Activated naive CD4-positive, alpha-beta T cell treated with anti-CD3 and anti-CD28 coated beads, Interleukin-2, amount 10 ng/mL, durations not matched to agents 7 days and 5 days (primary cell): ENCODE measurements at regions not wholly inside any gene's neighbourhood (a gene's known extent, or its start where the extent isn't known, plus 50 kb on each side); places are given as distances from the start of the nearest gene placed in this dataset.

Experiments
- CTCF ChIA-PET: fragments of 350-600 bp; sonication (Branson Sonifier 250); formaldehyde crosslinking; loops from one replicate; lab custom pipeline; 2021; ENCODE audit warnings: antibody characterized with exemption; lab: Charles Lee
- DNase-seq: peaks from one replicate; pipeline ENCODE4 v3.0.0-alpha.2; 2020
- H3K27ac Mint-ChIP-seq: one replicate; pipeline ENCODE4 v1.8.0; 2021; ENCODE audit warnings: mild to moderate bottlenecking, moderate library complexity, mixed read lengths
- H3K27me3 Mint-ChIP-seq: one replicate; pipeline ENCODE4 v1.8.0; 2021; ENCODE audit warnings: mild to moderate bottlenecking, mixed read lengths
- H3K36me3 Mint-ChIP-seq: one replicate; pipeline ENCODE4 v1.8.0; 2021; ENCODE audit warnings: mixed read lengths
- H3K4me1 Mint-ChIP-seq: one replicate; pipeline ENCODE4 v1.8.0; 2021; ENCODE audit warnings: mixed read lengths
- H3K4me3 Mint-ChIP-seq: one replicate; pipeline ENCODE4 v1.8.0; 2021; ENCODE audit warnings: mild to moderate bottlenecking, moderate library complexity, mixed read lengths
- H3K9me3 Mint-ChIP-seq: one replicate; pipeline ENCODE4 v1.8.0; 2021; ENCODE audit warnings: mixed read lengths

DNA sequence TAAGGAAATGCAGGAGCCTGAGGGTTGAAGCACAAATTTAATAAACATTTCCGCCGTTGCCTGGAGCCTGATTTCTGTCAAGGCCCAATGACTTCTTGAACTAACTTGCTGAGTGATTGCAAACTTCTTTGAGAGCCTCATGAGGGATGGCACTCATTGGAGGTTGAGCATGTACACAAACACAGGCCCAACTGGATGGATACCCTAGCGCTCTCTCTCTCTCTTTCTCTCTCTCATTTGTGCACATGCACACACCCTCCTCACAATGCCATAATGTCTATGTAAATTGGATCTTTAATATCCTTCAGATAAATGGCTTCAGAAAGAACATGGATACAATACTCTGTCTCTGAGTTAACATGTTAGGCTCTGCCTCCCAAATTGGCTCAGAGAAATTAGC lies 597.7 kb upstream of the CADM1 start:
- H3K27me3 Mint-ChIP-seq: no peaks in the 10 kb centered on the region
- no peaks in the 10 kb centered on the region for H3K9me3 Mint-ChIP-seq
- no peak for DNase-seq
- H3K4me3 Mint-ChIP-seq: no peak overlapping the region
- H3K36me3 Mint-ChIP-seq: no peaks in the 10 kb centered on the region
- H3K27ac Mint-ChIP-seq: no peak overlapping the region
- H3K4me1 Mint-ChIP-seq: no peaks in the 10 kb centered on the region
- CTCF ChIA-PET: no interaction called here

DNA sequence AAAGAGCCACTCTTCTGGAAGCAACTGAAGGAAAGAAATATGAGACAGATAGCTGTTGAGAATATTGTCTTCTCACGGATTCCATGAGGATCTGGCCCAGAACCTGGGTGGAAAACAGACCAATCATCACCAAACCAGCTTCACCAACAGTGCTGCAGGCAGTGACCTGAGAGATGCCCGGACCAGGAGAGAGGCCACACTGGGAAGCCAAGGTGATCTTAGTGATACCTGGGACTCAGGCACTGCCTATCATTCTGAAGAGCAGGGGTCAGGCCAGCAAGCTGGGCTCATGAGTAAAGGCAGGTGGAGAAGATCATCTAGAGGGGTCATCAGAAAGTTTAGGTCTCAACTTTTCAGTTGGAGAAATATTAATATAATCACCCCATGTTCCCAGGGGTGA lies 595.8 kb upstream of the CADM1 start:
- Mint-ChIP-seq H3K4me1 (no peaks in the 10 kb centered on the region), H3K9me3 (no peaks in the 10 kb centered on the region), H3K4me3 (no peak overlapping the region), H3K27ac (no peak overlapping the region), H3K27me3 (no peaks in the 10 kb centered on the region), H3K36me3 (no peaks in the 10 kb centered on the region)
- CTCF ChIA-PET: no interaction called here
- no peak for DNase-seq

DNA sequence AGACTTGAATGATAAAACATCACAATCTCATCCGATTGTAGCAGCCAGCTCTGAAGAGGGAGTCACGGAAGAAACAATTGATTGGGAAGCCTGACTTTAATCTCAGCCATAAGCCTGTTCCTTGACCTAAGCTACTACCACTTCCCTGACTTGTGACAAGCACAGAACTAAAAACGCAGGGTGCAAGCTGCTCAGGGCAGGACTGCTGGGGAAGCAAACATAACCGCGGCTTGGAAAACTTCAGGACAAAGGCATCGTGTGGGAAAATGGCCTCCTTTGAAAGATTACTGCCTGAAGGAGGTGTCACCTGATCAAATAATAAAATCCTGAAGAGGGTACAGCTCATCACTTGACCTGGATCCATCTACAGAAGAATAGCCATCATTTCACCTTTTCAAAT lies 595.3 kb upstream of the CADM1 start:
- Mint-ChIP-seq H3K36me3 (no peaks in the 10 kb centered on the region), H3K9me3 (no peaks in the 10 kb centered on the region), H3K27ac (no peak overlapping the region), H3K4me3 (no peak overlapping the region), H3K27me3 (no peaks in the 10 kb centered on the region), H3K4me1 (no peaks in the 10 kb centered on the region)
- CTCF ChIA-PET: no interaction called here
- DNase-seq: no peak

DNA sequence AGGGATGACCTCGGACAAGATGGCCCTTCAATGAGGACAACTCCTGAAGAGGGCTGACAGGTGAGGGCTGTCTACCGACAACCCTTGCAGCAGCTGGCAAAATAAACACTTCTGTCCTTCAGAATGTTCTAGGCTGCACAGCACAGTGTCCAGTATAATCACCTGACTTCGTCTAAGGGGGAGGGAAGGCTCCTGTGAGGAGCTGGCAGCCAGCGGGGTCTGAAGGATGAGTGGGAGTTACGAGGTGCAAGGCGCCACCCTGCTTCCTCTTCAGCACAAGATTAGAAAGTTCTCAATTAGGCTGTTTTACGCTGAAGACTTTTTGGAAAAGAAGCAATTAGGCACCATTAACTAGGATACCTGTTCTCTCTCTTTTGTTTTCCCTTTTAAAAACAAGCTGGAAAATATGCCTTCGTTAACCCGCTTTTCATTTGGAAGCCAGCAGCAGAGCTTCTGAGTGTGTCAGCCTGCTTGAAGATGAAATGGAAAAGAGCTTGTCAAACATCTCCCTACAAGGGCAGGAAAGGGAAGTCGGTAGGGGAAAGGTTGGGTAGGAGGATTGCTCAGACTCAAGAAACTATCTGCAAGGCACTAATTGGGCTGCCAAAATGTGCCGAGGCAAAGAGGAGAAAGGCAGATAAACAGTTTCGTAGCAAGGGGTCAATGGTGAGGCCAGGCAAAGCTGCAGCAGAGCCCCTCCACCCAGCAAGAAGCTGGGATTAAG lies 592.2 kb upstream of the CADM1 start:
- Mint-ChIP-seq H3K27me3 (no peaks in the 10 kb centered on the region), H3K4me3 (no peak overlapping the region), H3K9me3 (no peaks in the 10 kb centered on the region), H3K27ac (no peak overlapping the region), H3K36me3 (no peaks in the 10 kb centered on the region), H3K4me1 (no peaks in the 10 kb centered on the region)
- CTCF ChIA-PET: no interaction called here
- no peak for DNase-seq

DNA sequence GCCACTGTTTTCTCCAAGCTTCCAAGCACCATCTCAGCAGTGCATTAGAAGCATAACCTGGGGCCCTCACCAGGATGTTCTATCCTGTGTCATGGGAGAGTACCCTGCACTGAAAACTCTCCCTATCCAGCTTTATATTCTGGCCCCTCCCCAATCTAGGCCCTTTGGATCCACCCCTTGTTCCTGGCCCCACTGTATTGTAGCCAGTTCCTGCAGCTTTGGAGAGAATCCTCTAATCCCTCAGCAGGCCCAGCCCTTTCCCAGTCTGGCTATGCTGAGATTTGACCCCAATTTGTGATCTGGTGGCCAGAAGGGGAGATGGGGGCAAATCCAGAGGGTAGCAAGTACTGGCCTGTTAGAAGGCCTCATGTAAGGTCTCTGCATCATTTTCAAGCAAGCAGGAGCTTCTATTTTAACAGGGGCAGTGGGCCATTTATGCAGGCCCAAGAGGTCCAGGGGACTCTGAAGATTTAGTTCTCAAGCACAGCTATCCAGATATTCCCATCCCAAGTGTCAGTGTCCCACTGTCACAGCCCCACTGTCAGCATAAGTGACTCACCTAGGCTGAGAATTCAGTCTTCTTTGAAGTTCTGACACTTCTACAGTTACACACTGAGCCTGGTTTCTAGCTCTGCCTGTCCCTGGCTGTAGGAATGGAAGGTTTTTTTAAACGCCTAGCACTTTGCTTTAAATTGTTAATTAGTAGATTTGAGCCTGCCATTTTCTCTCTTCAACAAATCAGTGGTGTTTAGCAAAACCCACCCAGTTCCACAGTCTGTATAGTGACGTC lies 589.5 kb upstream of the CADM1 start:
- Mint-ChIP-seq H3K27ac (no peak overlapping the region), H3K4me3 (no peak overlapping the region)

DNA sequence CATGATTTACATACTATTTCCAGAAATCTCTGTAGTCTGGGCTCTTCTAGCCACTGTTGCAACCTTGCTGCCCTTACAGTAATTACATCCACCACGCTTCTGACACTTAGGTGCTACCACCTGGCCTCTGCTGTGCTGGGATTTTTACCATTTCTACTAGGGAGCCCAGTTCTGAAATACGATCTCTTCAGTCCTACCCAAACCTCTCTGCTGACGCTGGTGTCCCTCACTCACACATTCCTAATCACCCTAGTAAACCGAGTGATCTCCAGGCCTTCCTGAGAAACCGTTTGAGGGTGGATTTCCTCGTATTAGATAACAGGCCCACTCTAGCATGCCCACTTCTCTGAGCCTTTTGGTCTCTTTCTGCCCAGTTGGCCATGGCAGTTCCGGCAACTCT lies 588.9 kb upstream of the CADM1 start:
- Mint-ChIP-seq H3K36me3 (no peaks in the 10 kb centered on the region), H3K27me3 (no peaks in the 10 kb centered on the region), H3K27ac (no peak overlapping the region), H3K9me3 (no peaks in the 10 kb centered on the region), H3K4me3 (no peak overlapping the region), H3K4me1 (no peaks in the 10 kb centered on the region)
- CTCF ChIA-PET: no interaction called here
- DNase-seq: no peak

More for the DNA sequence above, 589.5 kb upstream of the CADM1 start:
- no peaks in the 10 kb centered on the region for H3K36me3 Mint-ChIP-seq
- DNase-seq: no peak
- CTCF ChIA-PET: no interaction called here
- no peaks in the 10 kb centered on the region for H3K27me3 Mint-ChIP-seq
- no peaks in the 10 kb centered on the region for H3K9me3 Mint-ChIP-seq
- no peaks in the 10 kb centered on the region for H3K4me1 Mint-ChIP-seq

DNA sequence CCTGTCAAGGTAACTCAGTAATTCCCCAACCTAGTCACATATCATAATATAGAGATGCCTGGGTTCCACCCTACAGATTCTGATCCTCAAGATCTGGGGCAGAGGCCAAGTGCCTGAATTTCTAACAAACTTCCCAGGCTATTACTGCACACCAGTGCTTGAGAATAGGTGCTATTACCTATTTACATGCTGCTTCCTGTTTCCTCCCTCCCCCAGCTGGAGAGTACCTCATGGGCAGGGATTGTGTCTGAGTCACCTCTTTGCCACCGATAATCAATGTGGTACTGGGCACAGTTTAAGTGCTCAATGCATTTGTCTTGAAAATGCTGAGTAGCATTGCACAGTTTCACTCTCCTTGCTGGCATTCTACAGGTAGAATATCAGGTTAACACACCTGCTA lies 582.2 kb upstream of the CADM1 start:
- H3K4me3 Mint-ChIP-seq: no peak overlapping the region
- CTCF ChIA-PET: no interaction called here
- no peak overlapping the region for H3K27ac Mint-ChIP-seq
- no peaks in the 10 kb centered on the region for H3K36me3 Mint-ChIP-seq
- H3K27me3 Mint-ChIP-seq: no peaks in the 10 kb centered on the region
- H3K9me3 Mint-ChIP-seq: no peaks in the 10 kb centered on the region
- no peak for DNase-seq
- H3K4me1 Mint-ChIP-seq: no peaks in the 10 kb centered on the region

DNA sequence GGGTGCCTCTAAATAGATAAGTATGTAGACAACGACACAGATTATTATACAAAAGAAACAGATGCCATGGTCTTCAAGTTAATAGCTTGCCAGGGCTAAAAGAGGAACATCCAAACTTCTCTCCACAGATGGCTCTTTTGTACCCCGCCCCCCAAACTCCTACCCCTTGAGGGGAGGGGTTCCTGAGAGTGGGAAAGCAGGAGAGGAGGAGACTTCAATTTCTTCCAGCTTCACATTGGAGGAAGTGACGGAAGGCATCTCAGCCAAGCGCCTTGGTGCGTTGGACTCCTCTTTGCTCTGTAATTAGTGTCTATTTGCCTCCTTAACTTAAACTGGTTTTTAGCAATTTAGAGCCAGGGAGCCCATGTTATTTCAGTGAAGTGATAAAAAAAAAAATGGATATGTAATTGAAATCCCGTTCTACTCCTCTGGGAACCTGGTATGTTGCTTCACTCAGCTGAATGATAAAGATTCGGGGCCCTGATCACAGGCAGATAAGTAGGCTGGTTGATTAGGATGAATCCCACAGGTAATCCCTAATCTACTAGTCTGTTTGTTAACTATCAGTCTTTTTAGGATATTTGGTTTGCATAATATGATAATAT lies 580.9 kb upstream of the CADM1 start:
- Mint-ChIP-seq H3K27me3 (no peaks in the 10 kb centered on the region), H3K4me3 (no peak overlapping the region), H3K9me3 (no peaks in the 10 kb centered on the region), H3K4me1 (no peaks in the 10 kb centered on the region), H3K27ac (no peak overlapping the region), H3K36me3 (no peaks in the 10 kb centered on the region)
- CTCF ChIA-PET: no interaction called here
- no peak for DNase-seq

DNA sequence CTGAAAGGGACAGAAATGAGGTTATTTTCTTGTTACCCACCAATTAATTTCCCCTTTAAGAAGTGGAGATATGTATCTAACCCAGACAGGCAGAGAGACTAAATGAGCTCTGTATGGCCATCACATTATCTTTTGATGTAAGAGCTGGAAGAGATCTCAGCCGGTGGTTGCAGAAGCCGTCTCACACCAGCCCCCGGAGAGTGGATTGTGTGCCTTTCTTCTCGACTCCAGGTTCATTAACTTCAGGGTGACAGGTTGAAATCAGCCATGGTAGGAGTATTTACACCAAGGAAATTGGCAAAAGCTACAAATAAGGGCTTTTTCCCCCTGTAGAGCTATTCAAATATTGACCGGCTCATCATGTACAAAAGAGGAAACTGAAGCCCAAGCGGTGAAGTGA lies 580.3 kb upstream of the CADM1 start:
- DNase-seq: no peak
- H3K27me3 Mint-ChIP-seq: no peaks in the 10 kb centered on the region
- no peak overlapping the region for H3K4me3 Mint-ChIP-seq
- no peaks in the 10 kb centered on the region for H3K36me3 Mint-ChIP-seq
- H3K9me3 Mint-ChIP-seq: no peaks in the 10 kb centered on the region
- CTCF ChIA-PET: no interaction called here
- H3K4me1 Mint-ChIP-seq: no peaks in the 10 kb centered on the region
- no peak overlapping the region for H3K27ac Mint-ChIP-seq

DNA sequence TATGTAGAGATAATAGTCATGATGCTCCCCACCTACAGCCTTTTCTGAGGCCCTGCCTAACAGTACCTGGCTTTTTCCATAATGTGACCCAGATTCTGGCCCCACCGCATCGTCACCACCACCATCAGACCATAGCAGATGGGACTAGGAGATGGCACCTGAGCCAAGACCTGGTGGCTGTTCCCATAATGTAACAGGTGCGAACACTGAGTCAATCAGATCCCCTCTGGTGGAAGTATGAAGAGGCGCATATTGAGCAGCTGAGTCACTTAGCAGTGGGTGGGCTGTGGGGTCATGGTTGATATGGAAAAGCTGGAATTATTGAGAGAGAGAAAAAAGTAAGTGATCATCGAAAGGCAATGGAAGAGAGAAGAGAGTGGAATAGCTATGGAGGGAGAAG lies 578.0 kb upstream of the CADM1 start:
- CTCF ChIA-PET: no interaction called here
- H3K4me3 Mint-ChIP-seq: no peak overlapping the region
- DNase-seq: no peak
- H3K4me1 Mint-ChIP-seq: no peaks in the 10 kb centered on the region
- H3K9me3 Mint-ChIP-seq: no peaks in the 10 kb centered on the region
- H3K27me3 Mint-ChIP-seq: no peaks in the 10 kb centered on the region
- no peak overlapping the region for H3K27ac Mint-ChIP-seq
- no peaks in the 10 kb centered on the region for H3K36me3 Mint-ChIP-seq

DNA sequence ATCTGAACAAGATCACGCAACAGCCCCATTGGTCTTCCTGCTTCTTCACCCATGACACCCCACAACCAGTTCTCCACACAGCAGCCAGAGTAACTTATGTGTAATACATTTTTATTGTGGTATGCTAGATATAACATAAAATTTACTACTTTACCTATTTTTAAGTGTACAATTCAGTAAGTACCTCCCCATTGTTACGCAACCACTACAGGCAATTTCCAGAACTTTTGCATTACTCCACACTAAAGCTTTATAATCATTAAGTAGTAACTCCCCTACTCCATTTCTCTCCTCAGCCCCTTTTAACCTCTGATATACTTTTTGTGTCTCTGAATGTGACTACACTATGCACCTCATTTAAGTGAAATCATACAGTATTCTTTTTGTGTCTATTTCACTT lies 575.4 kb upstream of the CADM1 start:
- DNase-seq: no peak
- CTCF ChIA-PET: no interaction called here
- Mint-ChIP-seq H3K27me3 (no peaks in the 10 kb centered on the region), H3K4me1 (no peaks in the 10 kb centered on the region), H3K9me3 (no peaks in the 10 kb centered on the region), H3K36me3 (no peaks in the 10 kb centered on the region), H3K4me3 (no peak overlapping the region), H3K27ac (no peak overlapping the region)

DNA sequence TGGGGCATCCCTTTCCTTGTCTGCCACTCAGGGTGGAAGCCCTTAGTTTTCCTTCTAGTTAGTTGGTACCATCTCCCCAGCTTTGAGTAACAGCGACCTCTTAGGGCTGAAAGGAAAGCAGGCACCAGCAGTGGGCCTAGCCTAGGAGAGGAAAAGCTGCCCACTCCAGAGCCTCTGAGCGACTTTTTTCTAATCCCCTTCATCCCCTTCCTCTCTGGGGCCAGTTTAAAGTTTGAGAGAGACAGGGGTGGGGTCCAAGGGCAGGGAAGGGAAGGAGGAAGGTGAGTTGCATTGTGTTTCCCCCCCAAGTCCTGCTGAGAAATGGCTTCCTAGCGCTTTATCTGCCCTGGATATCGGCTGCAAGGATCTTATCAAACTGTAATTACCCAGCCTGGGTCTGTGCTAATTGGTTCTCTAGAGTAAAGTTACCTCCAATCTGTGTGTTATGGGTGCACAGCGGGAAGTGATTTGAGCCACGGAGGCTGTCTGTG lies 573.9 kb upstream of the CADM1 start:
- DNase-seq: no peak
- no peaks in the 10 kb centered on the region for H3K9me3 Mint-ChIP-seq
- no peaks in the 10 kb centered on the region for H3K36me3 Mint-ChIP-seq
- H3K4me1 Mint-ChIP-seq: no peaks in the 10 kb centered on the region
- CTCF ChIA-PET: no interaction called here
- H3K4me3 Mint-ChIP-seq: no peak overlapping the region
- H3K27ac Mint-ChIP-seq: no peak overlapping the region
- no peaks in the 10 kb centered on the region for H3K27me3 Mint-ChIP-seq

DNA sequence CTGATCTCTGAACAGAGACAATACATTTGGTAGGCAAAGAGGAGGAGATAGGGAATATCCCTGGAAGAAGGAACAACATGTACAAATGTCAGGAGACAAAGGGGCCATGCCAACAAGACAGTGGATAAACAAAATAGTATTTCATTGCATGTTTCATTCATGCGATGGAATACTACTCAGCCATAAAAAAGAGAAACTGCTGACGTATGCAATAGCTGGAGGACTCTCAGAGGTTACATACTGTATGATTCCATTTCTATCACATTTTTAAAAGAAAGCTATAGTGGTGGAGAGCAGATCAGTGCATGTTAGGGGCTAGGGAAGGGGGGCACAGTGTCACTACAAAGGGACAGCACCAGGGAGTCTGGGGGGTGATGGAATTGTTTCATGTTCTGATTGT lies 572.9 kb upstream of the CADM1 start:
- H3K27ac Mint-ChIP-seq: no peak overlapping the region
- no peaks in the 10 kb centered on the region for H3K9me3 Mint-ChIP-seq
- CTCF ChIA-PET: no interaction called here
- H3K4me3 Mint-ChIP-seq: no peak overlapping the region
- no peaks in the 10 kb centered on the region for H3K4me1 Mint-ChIP-seq
- no peak for DNase-seq
- no peaks in the 10 kb centered on the region for H3K36me3 Mint-ChIP-seq
- H3K27me3 Mint-ChIP-seq: no peaks in the 10 kb centered on the region

DNA sequence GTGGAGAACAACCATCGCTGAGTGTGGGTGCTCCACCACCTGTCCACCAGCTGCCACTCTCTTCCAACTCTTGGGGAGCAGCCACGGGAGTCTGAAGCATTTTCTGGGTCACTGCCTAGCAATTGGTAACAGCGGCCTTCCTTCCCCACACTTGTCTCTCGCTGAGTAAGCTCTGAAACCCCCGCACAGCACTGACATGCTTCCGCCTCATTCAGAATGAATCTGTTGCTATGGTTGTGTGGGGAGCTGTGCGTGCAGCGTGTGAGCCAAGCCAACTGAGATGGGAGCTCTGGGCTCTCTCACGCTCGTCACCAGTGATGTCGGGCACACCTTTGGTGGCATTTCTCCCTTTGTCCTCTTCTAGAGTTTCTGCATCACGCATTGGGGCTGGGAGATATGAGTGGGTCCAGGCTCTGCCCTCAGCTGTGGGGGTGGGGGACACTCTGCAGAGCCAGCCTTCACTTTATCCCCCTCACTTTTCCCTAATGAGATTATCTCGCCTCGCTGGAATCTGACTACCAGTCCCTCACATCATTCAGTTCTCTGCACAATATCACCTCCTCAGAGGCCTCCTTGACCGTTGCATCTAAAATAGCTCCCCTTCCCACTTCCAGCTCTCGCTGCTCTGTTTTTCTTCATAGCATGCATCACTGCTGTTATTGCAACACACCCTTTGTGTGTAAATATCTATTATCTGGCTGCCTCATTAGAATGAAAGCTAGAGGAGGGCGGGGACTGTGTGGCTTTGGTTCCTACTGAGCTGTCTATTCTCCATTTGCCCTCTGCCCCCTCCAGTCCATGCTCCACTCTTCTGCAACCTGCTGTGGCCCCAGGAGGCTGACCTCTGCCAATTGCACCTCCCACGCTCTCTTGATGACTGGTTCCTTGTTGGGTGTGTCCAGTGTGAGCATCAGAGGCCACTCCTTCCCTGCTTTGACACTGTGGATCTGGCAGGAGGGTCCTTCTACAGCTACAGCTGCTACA lies 569.9 kb upstream of the CADM1 start:
- Mint-ChIP-seq H3K27ac (no peak overlapping the region), H3K36me3 (no peaks in the 10 kb centered on the region), H3K4me3 (no peak overlapping the region), H3K27me3 (no peaks in the 10 kb centered on the region), H3K4me1 (no peaks in the 10 kb centered on the region), H3K9me3 (no peaks in the 10 kb centered on the region)
- CTCF ChIA-PET: no interaction called here
- DNase-seq: no peak
